ENCODE measurements at regions not wholly inside any gene's neighbourhood (a gene's known extent, or its start where the extent isn't known, plus 50 kb on each side); places are given as distances from the start of the nearest gene placed in this dataset.
"Not testable (repeated sequence)": the region's sequence is repeated elsewhere in the genome, so short reads cannot be mapped to it uniquely, and the experiment has no call there.

DNA sequence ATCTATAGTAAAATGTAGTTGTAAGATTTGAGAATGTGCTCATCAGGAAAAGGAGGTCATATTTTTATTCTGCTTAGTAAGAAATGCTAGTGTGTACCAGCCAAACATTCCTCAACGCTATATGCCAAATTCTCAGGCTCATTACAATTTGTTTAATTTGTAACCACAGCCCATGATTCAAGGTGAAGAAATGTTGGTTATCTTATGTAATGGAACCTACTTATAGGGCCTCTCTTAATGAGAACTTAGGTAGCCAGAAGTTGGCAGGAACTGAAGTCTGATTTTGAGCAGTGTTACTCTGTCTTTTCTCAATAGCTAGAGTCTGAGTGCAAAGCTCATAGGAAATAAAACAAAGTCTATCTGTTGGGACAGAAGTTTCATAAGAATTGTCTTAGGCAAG lies 595.0 kb downstream of the GLUD2 start:
- peak; percentile 41 for DNase-seq (ENCODE audit: low read depth)

DNA sequence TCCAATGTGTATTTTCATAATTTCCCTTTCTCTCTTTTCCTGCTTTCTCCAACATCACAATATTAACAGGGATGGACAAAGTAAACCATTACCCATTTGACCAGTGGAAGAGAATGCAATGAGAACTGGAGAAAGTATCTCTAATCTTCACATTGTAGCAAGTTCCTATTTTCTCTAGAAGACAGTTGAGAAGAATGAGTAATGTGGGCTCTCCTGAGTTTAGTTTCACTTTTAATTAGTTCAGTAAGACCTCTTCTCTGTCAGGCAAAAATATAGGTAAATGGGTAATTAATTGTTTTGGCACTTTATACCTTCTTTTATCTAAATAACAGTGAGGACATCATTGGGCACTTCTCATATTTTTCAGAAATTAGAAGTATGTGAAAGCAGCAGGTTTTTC lies 602.0 kb downstream of the GLUD2 start:
- no peak for DNase-seq (ENCODE audit: low read depth)

DNA sequence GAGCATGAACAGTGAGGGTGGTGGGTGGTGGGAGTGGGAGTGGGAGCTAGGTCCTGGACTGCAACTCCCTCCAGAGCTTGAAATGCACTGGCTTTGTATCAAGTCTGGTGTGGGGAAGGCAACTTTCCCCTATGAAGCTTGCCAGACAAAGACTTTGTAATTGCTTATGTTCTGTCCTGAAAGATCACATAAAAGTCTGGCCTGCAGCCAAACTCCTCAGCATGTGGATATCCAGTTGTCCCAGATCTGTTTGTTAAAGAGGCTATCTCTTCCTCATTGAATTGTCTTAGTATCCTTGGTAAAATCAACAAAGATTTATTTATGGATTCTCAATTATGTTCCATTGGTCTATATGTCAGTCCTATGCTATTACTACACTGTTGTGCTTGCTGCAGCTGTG lies 607.9 kb downstream of the GLUD2 start:
- DNase-seq (ENCODE audit: low read depth), result no peak

DNA sequence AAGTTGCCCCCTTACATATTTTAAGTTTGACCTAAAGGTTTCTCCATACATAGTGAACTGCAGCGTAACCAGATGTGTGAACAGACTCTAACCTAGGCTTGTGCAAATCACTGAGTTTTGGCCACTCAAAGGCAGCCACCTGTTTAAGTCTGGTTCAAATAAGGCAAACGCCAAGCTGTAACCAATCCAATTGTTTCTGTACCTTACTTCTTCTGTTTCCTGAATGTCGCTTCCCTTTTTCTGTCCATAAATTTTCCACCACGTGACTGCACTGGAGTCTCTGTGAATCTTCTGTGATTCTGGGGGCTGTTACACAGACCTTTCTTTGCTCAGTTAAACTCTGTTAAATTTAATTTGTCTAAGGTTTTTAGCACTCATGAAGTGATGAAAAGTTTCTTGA lies 618.8 kb downstream of the GLUD2 start:
- no peak for DNase-seq (ENCODE audit: low read depth)

DNA sequence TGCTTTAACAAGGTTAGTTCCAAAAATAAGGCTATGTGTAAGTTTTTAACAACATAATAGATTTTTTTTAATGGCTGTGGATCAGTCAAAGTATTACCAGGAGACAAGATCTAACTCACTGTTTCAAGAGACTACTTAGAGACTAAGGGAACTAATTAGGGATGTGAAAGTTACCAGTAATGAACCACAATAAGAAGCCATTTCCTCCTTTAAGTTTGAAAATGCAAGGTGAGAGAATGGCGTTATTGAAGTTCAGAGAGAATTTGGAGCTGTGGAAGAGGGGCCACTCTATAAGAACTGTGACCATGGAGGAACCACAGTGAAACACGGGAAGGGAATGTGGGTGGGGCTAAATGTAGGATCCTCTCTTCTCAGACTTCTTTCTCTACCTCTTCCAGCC lies 624.2 kb downstream of the GLUD2 start:
- DNase-seq (ENCODE audit: low read depth), result no peak

DNA sequence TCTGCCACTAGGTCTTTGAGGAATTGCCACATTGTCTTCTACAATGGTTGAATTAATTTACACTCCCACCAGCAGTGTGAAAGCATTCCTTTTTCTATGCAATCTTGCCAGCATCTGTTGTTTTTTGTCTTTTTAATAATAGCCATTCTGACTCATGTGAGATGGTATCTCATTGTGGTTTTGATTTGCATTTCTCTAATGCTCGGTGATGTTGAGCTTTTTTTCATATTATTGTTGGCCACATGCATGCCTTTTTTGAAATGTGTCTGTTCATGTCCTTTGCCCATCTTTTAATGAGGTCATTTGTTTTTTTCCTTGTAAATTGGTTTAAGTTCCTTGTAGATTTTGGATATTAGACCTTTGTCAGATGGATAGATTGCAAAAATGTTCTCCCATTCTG lies 661.8 kb downstream of the GLUD2 start:
- DNase-seq (ENCODE audit: low read depth), result peak; percentile 4

DNA sequence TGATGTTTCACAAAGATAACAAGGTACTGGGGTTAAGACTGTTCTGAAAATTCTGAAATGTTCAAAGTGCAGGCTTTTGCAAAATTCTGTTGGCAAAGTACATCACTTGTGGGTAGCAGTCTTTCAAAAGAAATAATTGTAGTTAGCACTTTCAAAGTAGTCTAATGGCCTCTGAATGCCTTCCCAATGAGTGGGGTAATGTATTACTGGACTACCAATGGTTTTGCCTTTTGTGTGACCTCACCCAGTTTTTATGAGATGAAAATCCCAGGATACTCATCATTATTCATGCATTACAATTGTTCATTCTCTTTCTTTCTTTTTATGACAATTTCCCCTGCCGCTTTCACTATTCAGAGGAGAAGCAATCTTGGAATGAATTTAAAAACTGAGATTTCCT lies 686.1 kb downstream of the GLUD2 start:
- DNase-seq (ENCODE audit: low read depth), result peak; percentile 29

DNA sequence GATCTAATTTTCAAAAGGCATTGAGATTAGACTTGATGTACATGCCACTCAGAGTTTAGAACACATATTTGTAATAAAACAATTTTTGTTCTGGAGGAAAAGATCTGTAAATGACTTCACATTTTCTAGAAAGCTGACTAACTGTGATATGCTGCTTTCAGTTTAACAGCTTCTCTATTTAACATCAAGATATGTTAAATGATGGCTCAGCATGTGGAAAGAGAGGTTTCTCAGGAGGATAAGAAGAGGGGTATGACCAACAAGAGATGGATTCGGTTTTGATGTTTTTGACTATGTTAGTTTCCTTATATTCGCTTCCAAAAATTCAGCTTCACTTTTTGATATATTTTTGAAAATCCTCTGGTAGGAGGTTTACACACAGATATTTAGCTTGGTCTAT lies 698.7 kb downstream of the GLUD2 start:
- no peak for DNase-seq (ENCODE audit: low read depth)

DNA sequence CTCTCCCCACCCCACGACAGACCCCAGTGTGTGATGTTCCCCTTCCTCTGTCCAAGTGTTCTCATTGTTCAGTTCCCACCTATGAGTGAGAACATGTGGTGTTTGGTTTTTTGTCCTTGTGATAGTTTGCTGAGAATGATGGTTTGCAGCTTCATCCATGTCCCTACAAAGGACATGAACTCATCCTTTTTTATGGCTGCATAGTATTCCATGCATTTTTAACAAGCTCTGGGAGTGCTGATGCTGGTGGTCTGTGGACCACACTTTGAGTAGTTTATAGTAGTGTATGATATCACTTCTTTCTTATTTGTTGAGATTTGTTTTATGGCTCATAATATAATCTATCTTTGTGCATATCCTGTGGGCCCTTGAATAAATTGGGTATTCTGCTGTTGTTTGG lies 706.2 kb downstream of the GLUD2 start:
- DNase-seq (ENCODE audit: low read depth), result not testable (repeated sequence)

DNA sequence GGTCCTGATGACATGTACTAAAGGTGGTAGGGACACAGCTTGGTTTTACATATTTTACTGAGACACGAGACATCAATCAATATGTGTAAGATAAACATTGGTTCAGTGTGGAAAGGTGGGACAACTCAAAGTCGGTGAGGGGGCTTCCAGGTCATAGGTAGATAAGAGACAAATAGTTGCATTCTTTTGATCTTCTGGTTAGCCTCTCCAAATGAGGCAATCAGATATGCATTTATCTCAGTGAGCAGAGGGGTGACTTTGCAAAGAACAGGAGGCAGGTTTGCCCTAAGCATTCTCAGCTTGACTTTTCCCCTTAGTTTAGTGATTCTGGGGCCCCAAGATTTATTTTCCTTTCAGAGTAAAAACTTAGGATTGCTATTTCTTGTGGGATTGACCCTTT lies 706.9 kb downstream of the GLUD2 start:
- DNase-seq (ENCODE audit: low read depth), result no peak

DNA sequence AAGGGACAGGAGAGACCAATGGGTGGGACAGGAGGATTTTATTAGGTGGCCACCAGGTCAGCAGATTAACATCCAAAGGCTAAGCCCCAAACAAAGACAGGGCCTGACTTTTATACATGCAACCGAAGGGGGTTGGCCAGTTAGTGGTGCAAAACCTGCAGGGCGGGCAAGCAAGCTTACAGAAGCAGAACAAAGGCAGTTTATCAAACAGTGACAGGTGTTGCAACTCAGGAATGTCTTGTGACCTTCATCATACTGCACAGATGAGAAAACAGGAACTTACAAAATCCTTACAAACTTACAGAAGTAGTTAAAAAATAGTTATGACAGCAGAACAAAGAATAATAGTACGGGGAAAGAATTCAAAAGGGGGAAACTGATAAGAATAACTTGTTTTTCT lies 708.1 kb downstream of the GLUD2 start:
- DNase-seq (ENCODE audit: low read depth), result no peak

DNA sequence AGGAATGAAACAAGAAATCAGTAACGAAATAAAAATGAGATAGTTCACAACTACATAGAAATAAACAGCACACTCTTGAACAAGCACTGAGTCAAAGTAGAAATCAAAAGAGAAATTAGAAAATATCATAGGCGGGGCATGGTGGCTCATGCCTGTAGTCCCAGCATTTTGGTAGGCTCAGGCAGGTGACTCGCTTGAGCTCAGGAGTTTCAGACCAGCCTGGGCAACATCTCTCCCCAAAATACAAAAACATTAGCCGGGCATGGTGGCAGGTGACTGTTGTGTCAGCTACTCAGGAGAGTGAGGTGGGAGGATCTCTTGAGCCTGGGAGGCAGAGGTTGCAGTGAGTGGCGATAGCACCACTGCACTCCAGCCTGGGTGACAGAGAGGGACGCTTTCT lies 714.4 kb downstream of the GLUD2 start:
- DNase-seq (ENCODE audit: low read depth), result no peak

DNA sequence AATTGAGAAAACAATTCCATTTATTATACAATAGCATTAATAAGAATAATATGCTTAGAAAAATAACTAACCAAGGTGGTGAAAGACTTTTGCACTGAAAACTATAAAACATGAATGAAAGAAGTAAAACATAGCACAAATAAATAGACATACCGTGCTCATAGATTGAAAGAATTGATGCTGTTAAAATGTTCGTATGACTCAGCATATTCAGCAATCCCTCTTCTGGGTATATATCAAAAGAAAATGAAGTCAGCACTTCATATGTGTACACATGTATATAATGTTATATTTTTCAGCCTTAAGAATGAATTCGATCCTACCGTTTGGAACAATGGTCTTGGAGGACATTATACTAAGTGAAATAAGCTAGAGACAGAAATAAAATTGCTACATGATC lies 716.3 kb downstream of the GLUD2 start:
- DNase-seq (ENCODE audit: low read depth), result no peak

DNA sequence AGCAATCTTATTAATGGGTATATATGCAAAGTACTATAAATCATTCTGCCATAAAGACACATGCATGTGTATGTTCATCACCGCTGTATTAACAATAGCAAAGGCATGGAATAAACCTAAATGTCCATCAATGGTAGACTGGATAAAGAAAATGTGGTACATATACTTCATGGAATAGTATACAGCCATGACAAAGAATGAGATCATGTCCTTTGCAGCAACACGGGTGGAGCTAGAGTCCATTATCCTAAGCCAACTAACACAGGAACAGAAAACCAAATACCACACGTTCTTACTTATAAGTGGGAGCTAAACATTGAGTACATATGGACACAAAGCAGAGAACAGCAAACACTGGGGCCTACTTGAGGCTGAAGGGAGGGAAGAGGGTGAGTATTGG lies 720.8 kb downstream of the GLUD2 start:
- DNase-seq (ENCODE audit: low read depth), result not testable (repeated sequence)

DNA sequence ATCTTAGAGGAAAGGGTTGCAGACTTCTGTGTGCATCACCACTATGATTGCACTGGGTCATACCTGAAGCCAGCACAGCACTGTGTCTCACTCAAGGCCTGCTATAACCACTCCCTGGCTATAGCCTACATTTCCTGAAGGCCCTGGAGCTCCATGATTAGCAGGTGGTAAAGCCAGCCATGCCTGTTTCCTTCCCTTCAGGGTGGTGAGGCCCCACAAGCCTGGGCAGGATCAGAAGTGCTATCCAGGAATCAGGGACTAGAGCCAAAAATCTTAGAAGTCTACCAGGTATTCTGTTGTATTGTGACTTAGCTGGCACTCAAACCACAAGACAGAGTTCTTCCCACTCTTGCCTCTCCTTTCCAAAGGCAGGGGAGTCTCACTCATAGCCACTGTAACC lies 734.6 kb downstream of the GLUD2 start:
- no peak for DNase-seq (ENCODE audit: low read depth)

DNA sequence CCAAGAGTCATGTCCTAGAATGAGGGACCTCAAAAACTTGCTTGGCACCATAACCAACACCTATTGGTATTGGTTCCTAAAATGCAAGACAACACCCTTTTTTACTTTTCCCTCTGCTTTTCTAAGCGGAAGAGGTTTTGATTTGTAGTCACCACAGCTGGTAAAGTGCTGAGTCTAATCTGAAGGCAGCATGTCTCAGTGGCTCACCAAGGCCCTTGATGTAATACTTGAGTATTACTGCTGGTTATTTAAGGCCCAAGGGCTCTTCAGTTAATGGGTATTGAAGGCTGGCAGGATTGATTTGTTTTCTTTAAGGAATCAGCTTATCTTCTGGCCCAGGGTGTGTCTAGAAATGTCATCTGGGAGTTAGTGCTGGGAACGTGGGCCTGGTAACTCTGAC lies 735.1 kb downstream of the GLUD2 start:
- no peak for DNase-seq (ENCODE audit: low read depth)

DNA sequence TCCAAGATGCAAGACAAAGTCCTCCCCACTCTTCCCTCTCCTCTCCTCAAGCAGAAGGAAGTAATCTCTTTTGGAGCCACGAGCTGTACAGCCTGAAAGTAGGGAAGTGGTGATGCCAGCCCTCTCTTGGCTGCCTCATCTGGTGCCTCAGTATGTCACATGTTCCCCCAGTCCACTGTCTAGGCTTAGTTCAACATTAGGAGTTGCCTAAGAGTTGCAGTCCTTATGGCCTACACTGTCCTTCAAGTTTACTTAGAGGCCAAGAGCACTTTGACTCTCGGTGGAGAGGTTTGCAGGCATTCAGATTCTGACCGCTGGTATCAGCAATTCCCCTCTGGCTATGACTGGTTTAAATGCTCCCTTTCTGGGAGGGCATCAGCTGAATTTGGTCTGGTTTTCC lies 735.6 kb downstream of the GLUD2 start:
- no peak for DNase-seq (ENCODE audit: low read depth)

DNA sequence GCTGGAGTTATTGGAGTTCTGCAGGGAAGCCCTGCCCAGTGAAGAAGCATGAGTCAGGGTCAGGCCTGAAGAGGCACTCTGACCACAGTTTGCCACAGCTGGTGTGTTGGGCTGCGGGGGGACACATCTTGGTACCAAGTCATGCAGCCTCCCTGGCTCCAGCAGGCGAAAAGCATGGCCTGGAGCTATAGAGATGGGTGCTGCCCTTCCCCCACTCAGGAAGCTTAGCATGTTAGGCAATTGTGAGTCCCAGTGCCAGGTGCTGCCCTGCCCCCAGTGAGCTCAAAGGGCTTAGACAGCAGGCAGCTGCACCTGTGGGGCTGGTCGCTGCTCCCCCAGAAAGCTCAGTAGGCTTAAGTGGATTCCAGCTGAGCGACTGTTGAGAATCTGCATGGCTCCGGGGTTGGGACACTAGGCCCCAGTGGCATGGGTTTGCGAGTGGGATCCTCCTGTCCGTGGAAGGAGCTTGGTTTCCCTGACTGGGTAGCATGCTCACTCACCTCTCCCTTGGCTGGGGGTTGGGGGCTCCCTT lies 755.5 kb downstream of the GLUD2 start:
- peak; percentile 44 for DNase-seq (ENCODE audit: low read depth)

DNA sequence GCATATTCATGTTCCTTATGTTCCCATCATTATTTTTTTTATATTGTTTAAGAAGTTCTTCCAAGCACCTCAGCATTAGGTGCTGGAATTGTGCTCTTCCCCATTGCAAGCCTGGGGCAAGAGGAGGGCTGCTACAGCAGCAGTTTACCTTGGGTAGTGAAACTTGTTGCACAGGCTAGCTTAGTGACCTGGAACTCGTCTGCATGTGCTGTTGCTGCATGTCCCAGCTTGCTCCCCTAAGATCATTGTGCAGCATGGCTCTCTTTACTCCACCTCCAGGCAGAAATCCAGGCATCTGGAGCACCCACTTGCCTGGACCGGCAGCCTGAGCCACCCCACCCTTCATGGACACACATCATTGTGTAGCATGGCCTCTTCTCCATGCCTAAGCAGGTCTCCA lies 776.0 kb downstream of the GLUD2 start:
- DNase-seq (ENCODE audit: low read depth), result no peak

DNA sequence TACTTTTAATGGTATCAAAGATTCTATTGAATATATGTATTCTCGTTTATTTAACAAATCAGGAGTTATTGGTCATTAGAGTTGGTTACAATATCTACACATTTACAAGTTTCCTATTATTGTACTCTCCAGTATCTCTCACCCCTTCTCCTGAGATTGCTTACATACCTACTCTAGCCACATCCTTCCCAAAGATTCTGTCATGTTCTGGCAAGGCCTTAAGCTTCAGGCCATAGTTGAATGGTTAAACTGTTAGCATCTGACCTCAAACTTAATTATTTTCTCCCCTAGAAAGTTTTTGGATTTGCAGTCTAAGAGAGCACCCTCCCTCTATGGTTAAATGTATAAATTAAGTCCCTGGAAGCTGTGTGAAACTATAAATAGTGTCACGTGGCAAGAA lies 784.2 kb downstream of the GLUD2 start:
- DNase-seq (ENCODE audit: low read depth), result peak; percentile 27

DNA sequence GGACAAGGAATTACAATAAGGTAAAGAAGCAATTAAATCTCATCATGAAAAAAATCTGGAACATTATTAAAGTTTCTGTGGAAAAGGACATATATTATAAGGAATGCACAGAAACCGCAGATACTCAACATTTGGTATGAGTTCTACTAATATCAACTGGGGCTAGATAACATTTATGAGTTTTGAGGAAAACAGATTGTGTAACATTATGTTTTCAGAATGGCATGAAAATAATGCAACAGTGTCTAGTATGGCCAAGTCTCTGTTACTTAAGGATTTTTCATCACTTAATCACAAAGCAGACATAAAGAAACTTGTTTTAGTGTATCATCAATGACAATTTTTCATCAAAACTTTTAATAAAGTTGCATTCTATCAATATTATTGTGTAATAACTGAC lies 785.0 kb downstream of the GLUD2 start:
- DNase-seq (ENCODE audit: low read depth), result no peak

DNA sequence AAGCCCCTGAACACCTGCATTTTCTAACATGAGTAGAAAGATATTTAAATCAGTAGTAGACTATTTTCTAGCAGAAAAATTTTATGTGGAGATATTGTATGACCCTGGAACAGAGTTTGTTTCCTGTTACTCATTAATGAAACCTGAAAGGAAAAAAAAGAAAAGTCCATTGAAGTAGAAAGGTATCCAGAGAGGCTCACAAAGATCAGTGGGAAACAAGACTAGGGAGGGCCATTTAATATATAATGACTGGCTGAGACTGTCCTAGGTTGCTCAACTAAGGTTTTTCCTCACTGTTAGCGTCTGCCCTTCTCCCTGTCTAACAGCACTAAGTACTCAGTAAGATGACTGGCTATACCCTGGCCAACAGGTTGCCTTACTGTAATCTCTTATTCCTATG lies 788.6 kb downstream of the GLUD2 start:
- DNase-seq (ENCODE audit: low read depth), result no peak

DNA sequence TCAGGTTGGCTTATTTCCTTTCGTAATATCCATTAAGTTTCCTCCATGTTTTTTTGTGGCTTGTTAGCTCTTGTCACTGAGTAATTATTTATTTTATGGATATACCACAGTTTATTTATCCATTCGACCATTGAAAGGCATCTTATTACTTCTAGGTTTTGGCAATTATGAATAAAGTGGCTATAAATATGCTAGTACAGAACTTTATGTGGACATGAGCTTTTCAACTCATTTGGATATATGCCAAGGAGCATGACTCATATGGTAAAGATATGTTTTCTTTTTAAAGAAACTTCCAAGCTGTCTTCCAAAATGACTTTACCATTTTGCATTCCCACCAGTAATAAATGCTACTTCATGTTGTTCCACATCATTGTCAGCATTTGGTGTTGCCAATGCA lies 803.6 kb downstream of the GLUD2 start:
- peak; percentile 24 for DNase-seq (ENCODE audit: low read depth)

DNA sequence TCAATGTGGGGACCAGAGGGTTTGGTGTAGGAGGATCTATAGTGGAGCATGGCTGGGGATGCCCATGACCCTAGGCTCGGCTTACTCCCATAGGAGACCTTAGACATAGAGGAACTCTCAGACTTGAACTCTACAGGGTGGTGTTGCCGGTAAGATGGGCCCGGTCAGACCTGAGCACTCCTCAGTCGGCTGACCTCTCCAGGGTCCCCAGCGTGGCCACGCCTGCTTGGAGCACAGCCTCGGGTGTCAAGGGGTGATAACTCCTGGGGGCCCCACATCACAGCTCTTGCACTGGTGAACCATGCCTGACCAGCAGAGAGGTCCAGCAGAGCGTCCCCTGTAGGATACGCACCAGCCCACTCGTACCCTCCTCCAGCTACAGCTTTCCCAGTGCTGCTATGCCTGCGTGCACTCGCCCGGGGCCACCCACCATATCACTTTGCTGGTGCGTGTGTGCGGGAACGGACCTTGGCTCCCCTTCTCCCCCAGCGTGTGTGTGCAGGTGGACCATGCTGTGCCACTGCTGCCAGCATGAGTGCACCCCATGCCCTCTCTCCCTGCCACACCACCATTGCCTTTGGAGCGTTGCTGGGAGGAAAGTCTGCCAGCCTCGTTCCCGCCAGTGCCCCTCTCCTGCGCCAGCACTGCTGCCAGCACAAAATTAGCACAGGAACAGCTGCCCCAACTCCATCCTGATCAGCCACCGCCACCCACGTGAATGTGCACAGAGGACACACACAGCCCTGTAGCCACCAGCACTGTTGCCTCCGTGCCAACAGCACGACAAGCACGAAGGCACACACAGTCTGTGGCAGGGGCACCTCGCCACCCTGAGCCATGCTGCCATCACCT lies 806.6 kb downstream of the GLUD2 start:
- no peak for DNase-seq (ENCODE audit: low read depth)
